GM19238 (cell line): ENCODE measurements at regions not wholly inside any gene's neighbourhood (a gene's known extent, or its start where the extent isn't known, plus 50 kb on each side); places are given as distances from the start of the nearest gene placed in this dataset.

Source experiments
- DNase-seq: peaks from one replicate; pipeline ENCODE4 v3.0.0; 2011; ENCODE audit warnings: low spot score; ENCODE audit not compliant: insufficient read length

- no peak for DNase-seq
These were observed 242.9 kb downstream of the KCNJ3 start for GRCh38 chr2:154941379-154941778.

GRCh38 chr2:154934213-154934612, 235.7 kb downstream of the KCNJ3 start:
- DNase-seq: no peak

- no peak for DNase-seq
These were observed 226.0 kb downstream of the KCNJ3 start for GRCh38 chr2:154924531-154924930.

DNA sequence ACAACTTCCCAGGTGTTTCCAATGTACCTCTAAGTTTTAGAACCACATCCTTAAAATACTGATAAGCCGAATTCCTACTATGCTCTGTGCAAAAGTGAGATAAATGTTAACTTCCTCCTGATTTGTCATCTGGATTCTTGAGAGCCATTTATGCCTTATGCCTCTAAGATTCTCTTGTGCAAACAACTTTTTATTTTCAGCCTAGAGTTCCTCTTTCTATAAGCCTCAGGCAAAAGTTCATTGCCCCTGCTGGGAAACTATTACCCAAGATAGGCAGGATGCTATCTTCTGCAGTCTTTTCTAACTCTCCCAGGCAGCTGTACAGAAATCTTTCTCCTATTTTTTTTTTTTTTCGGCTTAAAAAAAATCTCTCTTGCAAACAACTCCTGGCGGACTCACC, 216.1 kb downstream of the KCNJ3 start:
- DNase-seq: no peak

GRCh38 chr2:154912215-154912614, 213.7 kb downstream of the KCNJ3 start:
- no peak for DNase-seq

DNA sequence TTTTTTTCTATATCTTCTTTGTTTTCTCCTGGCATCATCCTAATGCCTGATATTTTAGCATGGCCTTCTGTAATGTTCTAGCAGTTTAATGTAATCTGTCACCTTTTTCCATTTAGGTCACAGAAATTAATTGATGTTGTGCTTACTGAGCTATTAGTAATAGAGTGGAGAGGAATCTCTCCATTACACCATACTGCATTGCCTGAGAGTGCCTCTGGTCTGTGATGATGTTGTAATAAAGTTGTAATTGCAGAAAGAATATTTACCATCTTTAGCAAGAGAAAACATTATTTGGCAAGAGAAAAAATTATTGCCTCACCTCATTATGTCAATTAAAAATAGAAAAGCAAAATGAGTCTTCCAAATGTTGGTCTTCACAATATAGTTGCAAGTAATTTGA, 213.2 kb downstream of the KCNJ3 start:
- DNase-seq: no peak

DNA sequence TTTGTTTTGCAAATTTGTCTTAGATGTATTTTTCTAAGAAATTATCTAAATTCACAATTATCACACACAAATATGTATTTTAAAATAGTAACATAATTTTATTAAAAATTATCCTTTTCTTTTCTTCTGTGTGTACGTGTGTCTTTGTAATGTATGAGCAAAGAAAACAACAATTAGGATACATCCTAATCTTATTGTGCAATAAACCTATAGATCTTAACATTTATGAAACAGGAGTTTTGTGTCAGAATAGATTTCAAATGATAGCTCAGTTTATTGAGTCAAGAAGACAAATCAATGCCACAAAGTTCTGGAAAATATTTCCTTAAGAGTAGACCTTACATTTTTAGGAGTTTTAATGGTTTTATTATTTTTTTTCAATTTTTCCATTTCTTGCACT, 212.2 kb downstream of the KCNJ3 start:
- no peak for DNase-seq

DNA sequence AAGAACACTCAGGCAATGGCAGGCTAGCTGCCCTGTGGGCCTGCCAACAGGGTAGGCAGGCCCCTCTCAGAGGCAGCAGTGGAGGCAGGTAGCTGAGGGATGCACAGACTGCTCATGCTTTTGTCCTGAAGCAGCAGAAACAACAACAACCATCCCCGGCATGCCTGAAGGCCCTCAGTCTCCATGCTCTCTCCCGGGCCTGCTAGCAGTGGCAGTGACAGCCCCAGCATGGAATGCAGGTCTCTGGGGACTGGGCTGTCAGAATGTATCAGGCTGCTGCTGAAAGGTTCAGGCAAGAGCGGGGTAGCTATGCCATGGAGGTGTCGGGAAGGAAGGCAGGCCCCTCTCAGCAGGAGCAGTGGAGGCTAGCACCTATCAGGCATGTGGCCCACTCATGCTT, 209.8 kb downstream of the KCNJ3 start:
- DNase-seq: no peak
